ENCODE measurements at regions not wholly inside any gene's neighbourhood (a gene's known extent, or its start where the extent isn't known, plus 50 kb on each side); places are given as distances from the start of the nearest gene placed in this dataset.
"Not testable (repeated sequence)": the region's sequence is repeated elsewhere in the genome, so short reads cannot be mapped to it uniquely, and the experiment has no call there.

DNA sequence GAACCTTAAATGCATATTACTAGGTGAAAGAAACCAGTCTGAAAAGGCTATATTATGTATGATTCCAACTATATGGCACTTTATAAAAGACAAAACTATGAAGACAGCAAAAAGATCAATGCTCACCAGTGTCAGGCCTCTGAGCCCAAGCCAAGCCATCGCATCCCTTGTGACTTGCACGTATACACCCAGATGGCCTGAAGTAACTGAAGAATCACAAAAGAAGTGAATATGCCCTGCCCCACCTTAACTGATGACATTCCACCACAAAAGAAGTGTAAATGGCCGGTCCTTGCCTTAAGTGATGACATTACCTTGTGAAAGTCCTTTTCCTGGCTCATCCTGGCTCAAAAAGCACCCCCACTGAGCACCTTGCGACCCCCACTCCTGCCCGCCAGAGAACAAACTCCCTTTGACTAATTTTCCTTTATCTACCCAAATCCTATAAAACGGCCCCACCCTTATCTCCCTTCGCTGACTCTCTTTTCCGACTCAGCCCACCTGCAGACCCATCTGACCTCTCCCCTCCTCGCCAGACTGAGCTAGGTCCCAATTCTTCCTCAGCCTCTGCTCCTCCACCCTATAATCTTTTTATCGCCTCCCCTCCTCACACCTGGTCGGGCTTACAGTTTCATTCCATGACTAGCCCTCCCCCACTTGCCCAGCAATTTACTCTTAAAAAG, 1239.5 kb downstream of the OLFM4 start:
- not testable (repeated sequence) for FAIRE-seq

GRCh38 chr13:54287062-54287764, 1258.6 kb downstream of the OLFM4 start:
- FAIRE-seq, result no peak

GRCh38 chr13:54301085-54301484, 1272.5 kb downstream of the OLFM4 start:
- no peak for FAIRE-seq

- FAIRE-seq, result no peak
Observed at GRCh38 chr13:54305377-54305776, 1276.8 kb downstream of the OLFM4 start.

GRCh38 chr13:54312885-54313284, 1284.3 kb downstream of the OLFM4 start:
- FAIRE-seq, result no peak

DNA sequence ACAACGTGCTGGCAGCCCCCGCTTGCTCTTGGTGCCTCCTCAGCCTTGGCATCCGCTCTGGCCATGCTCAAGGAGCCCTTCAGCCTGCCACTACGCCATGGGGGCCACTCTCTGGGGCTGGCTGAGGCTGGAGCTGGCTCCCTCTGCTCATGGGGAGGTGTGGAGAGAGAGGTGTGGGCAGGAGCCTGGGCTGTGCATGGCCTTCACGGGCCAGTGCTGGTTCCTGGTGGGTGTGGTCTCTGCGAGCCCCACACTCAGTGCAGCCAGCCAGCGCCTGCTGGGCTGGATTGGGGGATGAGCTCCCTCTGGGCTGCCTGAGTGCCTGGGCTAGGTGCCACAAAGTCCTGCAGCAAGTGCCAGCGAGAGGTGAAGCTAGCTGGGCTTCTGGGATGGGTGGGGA, 1289.1 kb downstream of the OLFM4 start:
- no peak for FAIRE-seq

DNA sequence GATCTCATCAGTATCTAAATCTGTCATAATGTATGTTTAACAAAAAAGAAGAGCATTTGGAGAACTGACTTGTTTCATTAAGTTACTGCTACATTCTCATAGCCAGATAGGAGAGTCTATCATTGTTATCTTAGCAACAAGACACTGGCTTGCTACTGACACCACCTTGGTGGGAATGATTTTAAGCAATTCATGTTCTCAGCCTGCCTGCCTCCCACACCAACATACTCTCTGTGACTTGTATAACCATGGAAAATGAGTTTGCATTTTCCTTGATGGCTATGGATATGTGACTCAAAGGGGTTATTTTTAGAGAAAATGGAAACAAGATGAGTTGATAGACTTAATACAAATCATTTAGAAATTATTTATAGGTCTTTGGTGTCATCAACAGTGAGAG, 1308.9 kb downstream of the OLFM4 start:
- FAIRE-seq, result no peak

- no peak for FAIRE-seq
Observed at GRCh38 chr13:54347531-54347930, 1318.9 kb downstream of the OLFM4 start.

- FAIRE-seq, result no peak
Observed at GRCh38 chr13:54356209-54356608, 1327.6 kb downstream of the OLFM4 start.

DNA sequence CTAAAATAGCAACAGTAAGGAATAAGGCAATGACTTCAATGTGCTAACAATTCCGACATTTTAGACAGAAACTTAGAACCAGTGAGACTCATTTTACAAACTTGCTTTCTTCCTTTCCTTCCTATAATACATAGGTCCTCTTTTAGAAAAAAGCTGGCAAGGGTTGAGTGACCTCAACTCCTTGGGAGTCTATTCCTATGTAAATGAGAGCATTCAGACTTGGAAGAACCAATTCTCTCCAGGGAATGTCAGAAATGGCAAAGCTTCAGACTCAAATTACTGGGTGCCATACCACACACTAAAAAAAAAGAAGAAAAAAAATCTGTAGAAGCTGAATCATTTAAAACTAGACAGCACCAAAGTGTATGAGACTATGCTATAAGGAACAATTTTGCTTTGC, 1328.2 kb downstream of the OLFM4 start:
- no peak for FAIRE-seq

- no peak for FAIRE-seq
Observed at GRCh38 chr13:54357284-54357933, 1328.8 kb downstream of the OLFM4 start.

- FAIRE-seq, result no peak
Observed at GRCh38 chr13:54361460-54361859, 1332.8 kb downstream of the OLFM4 start.

DNA sequence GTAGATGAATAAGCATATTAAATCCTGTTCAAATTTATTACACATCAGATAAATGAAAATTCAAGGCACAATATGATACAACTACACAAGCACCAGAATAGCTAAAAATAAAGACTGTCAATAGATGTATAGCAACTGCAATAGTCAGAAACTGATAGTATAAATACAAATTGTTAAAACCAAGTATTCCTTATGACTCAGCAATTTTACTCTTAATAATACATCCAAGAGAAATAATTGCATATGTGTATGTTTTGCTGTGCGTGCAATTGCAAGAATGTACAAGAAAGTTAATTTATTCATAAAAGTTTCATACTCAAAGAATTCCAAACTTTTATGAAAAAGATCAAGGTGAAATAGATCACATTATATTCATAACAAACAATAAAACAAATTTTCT, 1338.1 kb downstream of the OLFM4 start:
- FAIRE-seq, result peak; percentile 3

GRCh38 chr13:54367639-54368271, 1339.1 kb downstream of the OLFM4 start:
- FAIRE-seq, result no peak

DNA sequence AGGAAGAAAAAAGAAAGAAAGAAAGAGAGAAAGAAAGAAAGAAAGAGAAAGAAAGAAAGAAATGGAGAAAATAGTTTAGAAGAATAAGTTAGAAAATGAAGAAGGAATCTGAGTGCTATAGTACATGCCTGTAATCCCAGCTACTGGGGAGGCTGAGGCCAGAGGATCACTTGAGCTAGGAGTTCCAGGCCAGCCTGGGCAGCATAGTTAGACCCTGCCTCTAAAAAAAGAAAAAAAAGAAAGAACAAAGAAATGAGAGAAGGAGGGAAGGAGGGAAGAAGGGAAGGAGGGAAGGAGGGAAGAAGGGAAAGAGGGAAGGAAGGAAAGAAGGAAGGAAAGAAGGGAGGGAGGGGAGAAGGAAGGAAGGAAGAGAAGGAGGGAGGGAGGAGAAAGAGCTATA, 1339.8 kb downstream of the OLFM4 start:
- no peak for FAIRE-seq

- FAIRE-seq, result no peak
Observed at GRCh38 chr13:54373211-54373610, 1344.6 kb downstream of the OLFM4 start.

DNA sequence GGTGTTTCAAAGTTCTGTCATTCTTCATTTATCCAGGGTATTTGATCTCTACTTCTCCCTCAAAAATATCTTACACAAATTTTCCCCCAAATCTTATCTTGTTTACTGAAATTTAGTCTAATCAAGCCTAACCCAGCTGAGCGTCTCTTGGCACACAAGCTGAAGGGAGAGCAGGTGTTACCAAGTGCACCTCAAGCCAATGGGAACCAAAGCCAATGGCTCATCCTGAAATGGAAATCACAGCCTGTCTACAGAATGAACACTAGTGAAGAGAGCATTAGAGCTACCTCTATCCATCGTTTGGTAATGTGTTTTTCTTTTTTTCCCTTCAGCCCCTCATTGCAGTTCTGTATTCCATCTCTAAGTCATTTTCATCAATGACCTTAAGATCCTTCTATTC, 1350.8 kb downstream of the OLFM4 start:
- FAIRE-seq, result no peak

GRCh38 chr13:54383604-54384003, 1355.0 kb downstream of the OLFM4 start:
- FAIRE-seq, result no peak

DNA sequence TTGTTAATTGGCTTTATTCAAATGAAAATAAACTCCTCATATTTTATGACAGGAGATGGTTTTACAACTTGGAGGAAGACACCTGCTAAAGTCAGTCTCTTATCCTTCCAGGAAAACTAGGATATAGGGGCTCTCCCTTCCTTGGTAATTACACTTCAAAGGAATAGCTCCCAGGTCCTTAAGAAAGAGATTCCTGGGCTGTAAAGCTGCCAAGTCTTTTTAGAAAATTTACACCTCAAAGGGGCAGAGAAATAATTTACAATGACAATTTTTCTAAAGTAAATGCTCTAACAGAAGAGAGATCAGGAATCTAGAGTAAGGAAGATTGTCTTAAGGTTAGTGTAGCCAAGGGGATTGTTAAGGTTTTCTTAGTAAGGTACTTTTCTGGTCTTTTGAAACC, 1359.0 kb downstream of the OLFM4 start:
- no peak for FAIRE-seq

DNA sequence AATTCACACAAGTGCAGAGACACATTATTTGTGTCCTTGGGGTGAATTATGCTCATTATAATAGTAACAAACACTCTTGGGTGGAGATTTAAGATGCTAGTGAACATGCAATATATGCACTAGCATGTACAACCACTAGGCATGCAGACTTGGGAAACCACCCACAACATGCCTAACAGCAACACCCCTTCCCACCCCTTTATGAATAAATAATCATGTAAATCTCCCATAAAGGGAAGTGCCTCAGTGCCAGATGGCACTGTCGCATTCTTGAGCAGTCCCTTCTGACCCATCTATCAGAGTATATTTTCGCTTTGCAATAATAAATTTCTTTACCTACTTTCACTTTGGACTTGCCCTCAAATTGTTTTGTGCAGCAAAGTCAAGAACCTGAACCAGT, 1362.2 kb downstream of the OLFM4 start:
- FAIRE-seq, result no peak

DNA sequence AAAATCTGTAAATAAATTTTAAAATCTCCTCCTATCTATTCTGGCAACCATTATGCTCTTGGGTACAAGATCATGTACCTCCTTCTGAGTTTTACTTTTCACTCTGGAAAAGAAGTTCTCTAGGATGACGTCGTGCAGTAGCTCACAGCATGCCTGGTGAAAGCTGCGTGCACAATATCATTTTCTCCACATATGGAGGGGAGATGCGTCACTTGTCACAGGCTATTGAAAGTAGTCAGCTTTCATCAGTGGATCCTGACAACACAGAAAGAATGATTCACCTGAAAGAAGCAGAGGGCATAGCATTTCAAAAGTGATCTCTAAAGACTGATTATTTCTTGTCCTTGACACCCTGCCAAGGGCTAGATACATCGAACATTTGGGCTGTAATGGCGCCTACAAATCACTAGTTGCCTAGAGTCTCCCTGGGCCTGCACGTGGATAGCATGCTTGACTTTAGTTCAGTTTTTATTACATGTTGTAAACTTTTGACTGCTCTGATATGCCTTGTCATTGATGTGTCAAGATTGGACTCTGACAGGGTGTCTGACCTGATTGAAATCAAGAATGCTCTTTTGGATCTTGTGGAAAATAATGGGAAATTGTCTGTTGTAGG, 1365.6 kb downstream of the OLFM4 start:
- FAIRE-seq, result no peak

DNA sequence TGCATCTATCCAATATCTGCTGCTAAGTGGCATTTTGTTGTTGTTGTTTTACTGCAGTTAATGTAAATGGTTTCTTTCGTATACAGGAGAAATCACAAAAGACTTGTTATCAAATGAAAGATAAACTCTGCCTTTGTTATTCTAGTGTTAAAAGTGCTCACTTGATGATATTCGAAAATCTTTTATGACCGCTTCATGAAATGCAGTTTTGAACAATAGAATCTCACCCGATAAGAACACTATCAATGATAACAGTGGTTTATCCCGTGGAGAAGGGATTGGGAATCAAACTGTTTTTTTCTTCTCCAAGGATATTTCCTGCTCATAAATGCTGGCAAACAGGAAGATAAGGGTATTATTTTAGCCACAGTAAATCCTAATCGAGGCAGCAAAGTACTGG, 1366.3 kb downstream of the OLFM4 start:
- FAIRE-seq, result no peak

- FAIRE-seq, result no peak
Observed at GRCh38 chr13:54402495-54402894, 1373.9 kb downstream of the OLFM4 start.
